ENCODE measurements at regions not wholly inside any gene's neighbourhood (a gene's known extent, or its start where the extent isn't known, plus 50 kb on each side); places are given as distances from the start of the nearest gene placed in this dataset.

DNA sequence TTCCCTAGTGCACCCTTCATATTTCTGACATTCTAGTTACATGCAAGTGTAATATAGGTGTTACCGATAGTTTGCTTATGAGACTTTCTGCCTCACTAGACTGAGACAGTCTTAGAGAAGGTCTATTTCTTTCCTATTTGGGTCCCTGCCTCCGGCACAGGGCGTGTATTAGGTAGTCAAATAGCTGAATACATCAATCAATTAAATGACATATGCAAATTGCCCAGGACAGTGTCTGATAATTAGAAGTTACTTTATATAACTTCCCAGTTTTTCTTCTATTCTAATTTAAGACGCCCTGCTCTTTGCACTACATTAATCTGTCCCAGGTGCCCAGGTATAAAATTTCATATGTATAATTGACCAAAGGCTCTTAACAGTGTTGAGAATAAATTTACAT lies 264.2 kb downstream of the RAB28 start:
- Histone ChIP-seq H3K4me1 (ENCODE audit: control insufficient read depth, insufficient read depth, low read length) (no peaks in the 10 kb centered on the region), H3K4me3 (ENCODE audit: low read depth, low read length) (no peak overlapping the region), H3K36me3 (ENCODE audit: control insufficient read depth in 2 of 2, insufficient read depth in 1 of 2, low read length in 2 of 2) (no peaks in the 10 kb centered on the region), H3K9me3 (ENCODE audit: control insufficient read depth, insufficient read depth, low read depth, low read length) (no peaks in the 10 kb centered on the region), H3K27ac (ENCODE audit: extremely low read depth, low read depth, low read length) (no peak overlapping the region)
- TF ChIP-seq, protein P1, sequence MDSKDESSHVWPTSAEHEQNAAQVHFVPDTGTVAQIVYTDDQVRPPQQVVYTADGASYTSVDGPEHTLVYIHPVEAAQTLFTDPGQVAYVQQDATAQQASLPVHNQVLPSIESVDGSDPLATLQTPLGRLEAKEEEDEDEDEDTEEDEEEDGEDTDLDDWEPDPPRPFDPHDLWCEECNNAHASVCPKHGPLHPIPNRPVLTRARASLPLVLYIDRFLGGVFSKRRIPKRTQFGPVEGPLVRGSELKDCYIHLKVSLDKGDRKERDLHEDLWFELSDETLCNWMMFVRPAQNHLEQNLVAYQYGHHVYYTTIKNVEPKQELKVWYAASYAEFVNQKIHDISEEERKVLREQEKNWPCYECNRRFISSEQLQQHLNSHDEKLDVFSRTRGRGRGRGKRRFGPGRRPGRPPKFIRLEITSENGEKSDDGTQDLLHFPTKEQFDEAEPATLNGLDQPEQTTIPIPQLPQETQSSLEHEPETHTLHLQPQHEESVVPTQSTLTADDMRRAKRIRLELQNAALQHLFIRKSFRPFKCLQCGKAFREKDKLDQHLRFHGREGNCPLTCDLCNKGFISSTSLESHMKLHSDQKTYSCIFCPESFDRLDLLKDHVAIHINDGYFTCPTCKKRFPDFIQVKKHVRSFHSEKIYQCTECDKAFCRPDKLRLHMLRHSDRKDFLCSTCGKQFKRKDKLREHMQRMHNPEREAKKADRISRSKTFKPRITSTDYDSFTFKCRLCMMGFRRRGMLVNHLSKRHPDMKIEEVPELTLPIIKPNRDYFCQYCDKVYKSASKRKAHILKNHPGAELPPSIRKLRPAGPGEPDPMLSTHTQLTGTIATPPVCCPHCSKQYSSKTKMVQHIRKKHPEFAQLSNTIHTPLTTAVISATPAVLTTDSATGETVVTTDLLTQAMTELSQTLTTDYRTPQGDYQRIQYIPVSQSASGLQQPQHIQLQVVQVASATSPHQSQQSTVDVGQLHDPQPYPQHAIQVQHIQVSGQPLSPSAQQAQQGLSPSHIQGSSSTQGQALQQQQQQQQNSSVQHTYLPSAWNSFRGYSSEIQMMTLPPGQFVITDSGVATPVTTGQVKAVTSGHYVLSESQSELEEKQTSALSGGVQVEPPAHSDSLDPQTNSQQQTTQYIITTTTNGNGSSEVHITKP (tag by site-specific recombination; IDR thresholded peaks at IDR 0.05): no peak
- no peak for TF ChIP-seq ZNF76 (tag by site-specific recombination; IDR thresholded peaks at IDR 0.05; ENCODE audit: borderline replicate concordance, low read depth)
- no peak for TF ChIP-seq ZNF266 (tag by site-specific recombination; IDR thresholded peaks at IDR 0.05; ENCODE audit: low read depth)
- TF ChIP-seq, protein P2, sequence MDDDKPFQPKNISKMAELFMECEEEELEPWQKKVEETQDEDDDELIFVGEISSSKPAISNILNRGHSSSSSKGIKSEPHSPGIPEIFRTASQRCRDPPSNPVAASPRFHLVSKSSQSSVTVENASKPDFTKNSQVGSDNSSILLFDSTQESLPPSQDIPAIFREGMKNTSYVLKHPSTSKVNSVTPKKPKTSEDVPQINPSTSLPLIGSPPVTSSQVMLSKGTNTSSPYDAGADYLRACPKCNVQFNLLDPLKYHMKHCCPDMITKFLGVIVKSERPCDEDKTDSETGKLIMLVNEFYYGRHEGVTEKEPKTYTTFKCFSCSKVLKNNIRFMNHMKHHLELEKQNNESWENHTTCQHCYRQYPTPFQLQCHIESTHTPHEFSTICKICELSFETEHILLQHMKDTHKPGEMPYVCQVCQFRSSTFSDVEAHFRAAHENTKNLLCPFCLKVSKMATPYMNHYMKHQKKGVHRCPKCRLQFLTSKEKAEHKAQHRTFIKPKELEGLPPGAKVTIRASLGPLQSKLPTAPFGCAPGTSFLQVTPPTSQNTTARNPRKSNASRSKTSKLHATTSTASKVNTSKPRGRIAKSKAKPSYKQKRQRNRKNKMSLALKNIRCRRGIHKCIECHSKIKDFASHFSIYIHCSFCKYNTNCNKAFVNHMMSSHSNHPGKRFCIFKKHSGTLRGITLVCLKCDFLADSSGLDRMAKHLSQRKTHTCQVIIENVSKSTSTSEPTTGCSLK (tag by site-specific recombination; IDR thresholded peaks at IDR 0.05): no peak
- CTCF ChIA-PET: interaction anchor here (0.6 kb wide), 1 partner anchor 13 kb away, joined by 3 read pairs; no protein-coding TSS in a partner anchor
- POLR2A ChIA-PET: no interaction called here

DNA sequence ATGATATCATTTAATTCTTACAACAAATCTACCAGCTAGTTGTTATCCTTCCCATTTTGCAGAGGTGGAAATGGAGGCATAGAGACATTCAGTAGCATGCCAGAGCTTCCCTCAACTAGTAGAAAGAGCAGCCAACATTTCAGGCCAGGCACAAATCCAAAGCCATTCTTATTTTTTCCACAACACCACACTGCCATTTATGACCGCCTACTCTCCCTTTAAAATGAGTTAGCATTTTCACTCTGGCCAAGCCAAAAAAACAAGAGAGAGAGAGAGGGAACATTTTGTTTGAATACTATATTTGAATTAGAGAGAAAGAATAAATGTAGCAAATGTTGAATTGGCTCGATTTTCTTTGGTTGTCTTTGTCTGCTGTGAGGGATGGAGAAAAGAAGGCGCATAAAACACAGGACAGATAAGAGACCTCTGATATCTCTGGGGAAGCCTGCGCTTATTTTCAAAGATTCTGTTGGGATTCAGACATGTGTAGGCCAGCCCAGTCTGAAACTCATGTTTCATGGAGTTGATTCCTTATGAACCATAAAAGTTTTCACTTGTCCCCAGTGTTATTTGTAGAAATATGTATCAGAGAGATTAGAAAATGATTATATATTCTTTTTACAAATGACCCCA lies 265.7 kb downstream of the RAB28 start:
- TF ChIP-seq ZNF596 (tag by site-specific recombination; IDR thresholded peaks at IDR 0.05) (no peak), KLF7 (tag by site-specific recombination; IDR thresholded peaks at IDR 0.05; ENCODE audit: borderline replicate concordance) (no peak), KLF9 (tag by site-specific recombination; IDR thresholded peaks at IDR 0.05; ENCODE audit: low read depth) (no peak), ZNF292 (tag by site-specific recombination; IDR thresholded peaks at IDR 0.05; ENCODE audit: borderline replicate concordance, low read depth) (no peak), ZSCAN30 (tag by site-specific recombination; IDR thresholded peaks at IDR 0.05) (no peak), GLI2 (tag by site-specific recombination; IDR thresholded peaks at IDR 0.05; ENCODE audit: borderline replicate concordance, low read depth) (no peak), ZNF544 (tag by site-specific recombination; IDR thresholded peaks at IDR 0.05) (no peak), ZNF548 (tag by site-specific recombination; IDR thresholded peaks at IDR 0.05) (no peak), SETDB1 (IDR thresholded peaks at IDR 0.05; ENCODE audit: insufficient read length, low read length) (no peak), ZNF266 (tag by site-specific recombination; IDR thresholded peaks at IDR 0.05; ENCODE audit: low read depth) (no peak), ZIC2 (tag by site-specific recombination; IDR thresholded peaks at IDR 0.05) (no peak)
- TF ChIP-seq, protein P3, sequence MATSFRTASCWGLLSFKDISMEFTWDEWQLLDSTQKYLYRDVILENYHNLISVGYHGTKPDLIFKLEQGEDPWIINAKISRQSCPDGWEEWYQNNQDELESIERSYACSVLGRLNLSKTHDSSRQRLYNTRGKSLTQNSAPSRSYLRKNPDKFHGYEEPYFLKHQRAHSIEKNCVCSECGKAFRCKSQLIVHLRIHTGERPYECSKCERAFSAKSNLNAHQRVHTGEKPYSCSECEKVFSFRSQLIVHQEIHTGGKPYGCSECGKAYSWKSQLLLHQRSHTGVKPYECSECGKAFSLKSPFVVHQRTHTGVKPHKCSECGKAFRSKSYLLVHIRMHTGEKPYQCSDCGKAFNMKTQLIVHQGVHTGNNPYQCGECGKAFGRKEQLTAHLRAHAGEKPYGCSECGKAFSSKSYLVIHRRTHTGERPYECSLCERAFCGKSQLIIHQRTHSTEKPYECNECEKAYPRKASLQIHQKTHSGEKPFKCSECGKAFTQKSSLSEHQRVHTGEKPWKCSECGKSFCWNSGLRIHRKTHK (tag by site-specific recombination; IDR thresholded peaks at IDR 0.05): no peak
- POLR2A ChIA-PET: no interaction called here
- Histone ChIP-seq H3K4me3 (ENCODE audit: low read depth, low read length) (no peak overlapping the region), H3K27ac (ENCODE audit: extremely low read depth, low read depth, low read length) (no peak overlapping the region), H3K9me3 (ENCODE audit: control insufficient read depth, insufficient read depth, low read depth, low read length) (no peaks in the 10 kb centered on the region), H3K4me1 (ENCODE audit: control insufficient read depth, insufficient read depth, low read length) (no peaks in the 10 kb centered on the region), H3K36me3 (ENCODE audit: control insufficient read depth in 2 of 2, insufficient read depth in 1 of 2, low read length in 2 of 2) (no peaks in the 10 kb centered on the region)
- CTCF ChIA-PET: no interaction called here
